ENCODE measurements at regions not wholly inside any gene's neighbourhood (a gene's known extent, or its start where the extent isn't known, plus 50 kb on each side); places are given as distances from the start of the nearest gene placed in this dataset.
"Not testable (repeated sequence)": the region's sequence is repeated elsewhere in the genome, so short reads cannot be mapped to it uniquely, and the experiment has no call there.

DNA sequence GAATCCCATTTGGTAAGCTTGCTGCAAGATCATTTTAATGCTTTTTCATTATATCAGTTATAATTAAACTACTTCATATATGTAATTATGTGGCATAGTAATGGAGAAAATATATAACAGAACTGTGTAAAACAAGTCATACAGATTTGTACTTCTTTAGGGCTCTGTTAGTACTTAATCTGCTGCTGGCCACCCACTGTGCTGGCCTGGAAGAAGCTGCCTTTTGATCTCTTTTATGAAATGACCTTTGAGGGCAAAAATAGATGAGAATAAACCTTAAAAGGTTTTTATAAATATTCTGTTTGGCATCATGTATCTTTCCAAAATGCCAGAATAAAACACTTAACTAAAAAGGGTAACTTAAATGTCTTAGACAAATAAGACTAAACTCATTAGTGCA is 262.9 kb downstream of the ZIC1 start:
- no peak for DNase-seq (ENCODE audit: low read depth)

DNA sequence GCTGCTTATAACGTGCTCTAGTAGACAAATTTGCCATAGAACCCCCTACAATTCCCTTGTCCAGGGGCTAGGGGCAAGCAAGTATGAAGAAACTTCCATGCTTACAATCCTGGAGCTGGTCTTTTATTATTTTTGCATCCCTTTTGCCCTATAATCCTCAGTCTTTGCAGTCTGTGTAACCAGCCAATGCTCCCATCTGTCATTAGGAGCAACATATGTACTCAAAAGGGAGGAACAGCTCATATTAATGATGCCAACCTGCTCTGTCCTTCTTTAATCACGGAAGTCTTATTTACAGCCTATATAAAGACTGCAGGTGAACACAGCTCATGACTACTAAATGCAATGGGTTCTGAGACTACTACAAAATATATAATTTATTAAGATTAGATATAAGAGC is 263.3 kb downstream of the ZIC1 start:
- DNase-seq (ENCODE audit: low read depth): no peak

DNA sequence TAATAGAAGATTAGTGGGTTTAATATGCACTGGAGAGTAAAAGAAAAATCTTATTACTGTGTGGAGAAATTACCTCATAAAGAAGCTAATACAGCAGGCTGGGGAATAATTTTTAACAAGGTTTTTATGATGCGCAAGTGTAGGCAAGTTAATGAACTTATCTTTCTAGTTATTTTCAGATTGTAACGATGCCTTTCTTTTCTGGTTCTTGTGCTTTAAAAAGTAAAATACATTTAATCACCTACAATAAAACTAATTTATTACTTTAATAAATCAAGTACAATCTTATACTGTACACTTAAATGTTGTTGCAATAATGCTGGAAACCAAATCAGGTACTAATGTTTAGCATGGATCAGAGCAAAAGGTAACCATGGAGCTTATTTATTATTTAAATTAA is 266.6 kb downstream of the ZIC1 start:
- DNase-seq (ENCODE audit: low read depth): no peak

DNA sequence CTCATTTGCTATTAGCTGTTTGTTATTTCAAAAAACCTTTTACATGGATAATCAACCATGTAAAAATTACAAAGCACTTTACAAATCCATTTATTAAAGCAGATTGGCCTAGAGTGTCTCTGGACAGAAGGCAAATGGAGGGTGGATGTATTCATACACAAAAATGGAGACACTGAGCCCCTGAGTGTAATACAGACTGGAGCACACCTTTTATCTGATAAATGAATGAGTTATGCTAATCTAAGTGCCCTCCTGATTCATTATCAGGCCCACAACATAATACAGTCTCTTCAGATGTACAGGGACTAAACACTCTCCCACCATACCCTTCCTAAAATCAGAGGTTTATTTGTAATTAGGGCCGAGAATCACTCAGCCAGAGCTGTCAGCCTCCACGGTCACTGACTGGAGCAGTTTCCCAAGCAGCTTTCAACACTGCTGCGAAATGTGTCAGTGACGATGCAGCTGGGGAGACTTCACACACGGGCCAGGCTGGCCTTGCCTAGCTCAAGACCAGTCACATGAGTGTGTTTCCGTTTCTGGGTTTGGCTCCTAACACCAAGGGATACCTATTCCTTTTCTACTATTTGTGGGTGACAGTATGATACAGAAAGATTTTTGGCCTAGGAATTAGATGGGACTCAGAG is 271.8 kb downstream of the ZIC1 start:
- no peak for DNase-seq (ENCODE audit: low read depth)

DNA sequence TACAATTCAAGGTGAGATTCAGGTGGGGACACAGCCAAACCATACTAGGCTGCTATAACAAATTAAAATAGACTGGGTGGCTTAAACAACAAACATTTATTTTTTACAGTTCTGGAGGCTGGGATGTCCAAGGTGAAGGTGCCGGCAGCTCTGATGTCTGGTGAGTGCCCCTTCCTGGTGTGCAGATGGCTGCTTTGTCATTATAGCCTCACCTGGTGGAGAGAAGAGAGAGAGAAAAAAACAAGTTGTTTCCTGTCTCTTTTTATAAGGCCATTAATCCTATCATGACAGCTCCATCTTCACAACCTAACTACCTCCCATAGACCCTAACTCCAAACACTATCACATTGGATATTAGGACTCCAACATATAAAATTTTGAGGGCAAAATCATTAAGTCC is 279.7 kb downstream of the ZIC1 start:
- DNase-seq (ENCODE audit: low read depth): no peak

DNA sequence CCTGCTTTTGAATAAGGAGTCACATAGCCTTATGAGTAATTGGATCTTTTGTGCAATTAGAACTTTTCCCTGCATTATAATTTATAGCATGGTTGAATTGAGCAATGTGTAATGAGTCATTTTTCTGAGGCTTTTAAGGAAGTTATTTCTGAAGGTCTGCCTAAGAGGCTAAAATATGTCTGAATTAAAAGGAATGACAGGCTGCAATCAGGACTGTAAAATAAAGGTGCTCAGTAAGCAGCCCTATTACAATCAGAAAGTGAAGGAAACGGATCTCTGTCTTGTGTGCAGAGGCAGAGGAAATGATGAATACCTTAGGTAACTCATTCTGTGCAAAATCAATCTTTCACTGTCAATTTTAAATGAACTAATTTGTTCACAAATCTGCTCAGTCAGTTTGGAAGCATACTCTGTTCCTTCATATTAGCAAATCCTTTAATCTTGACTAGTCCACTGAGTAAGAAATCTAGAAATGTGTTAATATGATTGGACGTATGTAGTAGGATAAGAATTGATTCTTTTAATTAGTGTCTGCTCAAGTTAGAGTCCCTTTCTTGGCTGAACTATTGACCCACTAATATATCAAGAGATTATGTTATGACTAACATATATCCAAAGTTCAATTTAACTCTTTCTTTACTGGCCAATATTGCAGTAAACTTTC is 290.1 kb downstream of the ZIC1 start:
- DNase-seq (ENCODE audit: low read depth): peak; percentile 82

DNA sequence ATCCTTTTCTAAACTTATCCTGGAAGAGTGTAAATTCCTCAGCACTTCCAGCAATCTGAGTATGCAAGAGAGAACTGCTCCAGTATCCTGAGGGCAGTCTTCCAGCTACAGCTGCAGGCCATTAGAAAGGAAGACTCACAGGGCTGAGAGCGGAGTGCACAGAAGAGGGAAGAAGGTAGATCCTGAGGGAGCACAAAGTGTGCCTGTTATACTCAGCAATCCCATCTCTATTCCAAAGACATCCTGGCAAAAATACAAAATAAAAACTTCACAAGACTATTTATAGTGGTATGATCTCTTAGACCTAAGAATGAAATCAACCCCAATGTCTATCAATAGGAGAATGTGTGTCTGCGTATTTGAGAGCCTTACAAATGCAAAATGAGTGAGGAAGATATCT is 292.0 kb downstream of the ZIC1 start:
- DNase-seq (ENCODE audit: low read depth): no peak

DNA sequence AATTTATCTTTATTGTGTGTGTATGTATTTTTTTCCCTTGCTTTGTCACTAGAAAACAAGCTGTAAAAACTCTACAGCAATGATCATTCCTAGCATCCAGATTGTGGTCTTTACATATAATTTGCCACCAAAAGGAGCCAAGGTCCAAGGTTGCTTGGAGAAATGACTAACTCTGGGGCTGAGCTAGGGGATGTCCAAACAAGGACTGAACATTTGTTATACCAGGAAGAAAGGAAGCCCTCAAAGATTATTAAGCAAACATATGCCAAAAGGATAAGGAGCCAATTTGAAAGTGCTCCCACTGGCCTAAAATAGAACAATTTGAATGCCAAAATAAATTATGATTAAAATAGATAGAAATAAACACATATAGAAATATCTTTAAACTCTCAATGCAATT is 293.3 kb downstream of the ZIC1 start:
- DNase-seq (ENCODE audit: low read depth): no peak

DNA sequence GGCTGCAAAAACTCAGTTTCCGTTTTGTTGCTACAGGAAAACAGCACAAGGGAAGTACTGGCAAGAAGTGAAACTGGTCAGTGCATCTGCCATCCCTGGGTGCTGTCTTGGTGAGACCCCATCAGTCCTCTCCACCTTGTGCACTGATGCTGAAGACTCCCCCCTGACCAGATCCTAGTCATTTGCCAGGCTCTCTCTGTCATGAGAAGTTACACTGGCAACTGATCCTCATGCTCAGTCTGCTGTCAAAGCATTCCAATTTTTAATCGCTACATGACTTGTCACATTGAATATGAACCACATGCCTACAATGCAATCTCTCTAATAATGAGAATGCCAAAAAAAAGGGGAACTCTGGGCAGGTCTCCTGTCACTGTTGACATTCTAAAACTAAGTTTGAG is 296.5 kb downstream of the ZIC1 start:
- no peak for DNase-seq (ENCODE audit: low read depth)

DNA sequence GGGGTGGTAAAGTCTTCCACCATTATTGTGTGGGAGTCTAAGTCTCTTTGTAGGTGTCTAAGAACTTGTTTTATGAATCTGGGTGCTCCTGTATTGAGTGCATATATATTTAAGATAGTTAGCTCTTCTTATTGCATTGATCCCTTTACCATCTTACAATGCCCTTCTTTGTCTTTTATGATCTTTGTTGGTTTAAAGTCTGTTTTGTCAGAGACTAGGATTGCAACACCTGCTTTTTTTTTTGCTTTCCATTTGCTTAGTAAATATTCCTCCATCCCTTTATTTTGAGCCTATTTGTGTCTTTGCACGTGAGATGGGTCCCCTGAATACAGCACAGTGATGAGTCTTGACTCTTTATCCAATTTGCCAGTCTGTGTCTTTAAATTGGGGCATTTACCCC is 301.6 kb downstream of the ZIC1 start:
- DNase-seq (ENCODE audit: low read depth): not testable (repeated sequence)

DNA sequence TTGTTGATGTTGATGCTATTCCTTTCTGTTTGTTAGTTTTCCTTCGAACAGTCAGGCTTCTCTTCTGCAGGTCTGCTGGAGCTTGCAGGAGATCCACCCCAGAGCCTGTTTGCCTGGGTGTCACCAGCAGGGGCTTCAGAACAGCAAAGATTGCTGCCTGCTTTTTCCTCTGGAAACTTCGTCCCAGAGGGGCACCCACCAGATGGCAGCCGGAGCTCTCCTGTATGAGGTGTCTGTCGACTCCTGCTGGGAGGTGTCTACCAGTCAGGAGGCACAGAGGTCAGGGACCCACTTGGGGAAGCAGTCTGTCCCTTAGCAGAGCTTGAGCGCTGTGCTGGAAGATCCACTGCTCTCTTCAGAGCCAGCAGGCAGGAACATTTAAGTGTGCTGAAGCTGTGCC is 303.2 kb downstream of the ZIC1 start:
- DNase-seq (ENCODE audit: low read depth): no peak

DNA sequence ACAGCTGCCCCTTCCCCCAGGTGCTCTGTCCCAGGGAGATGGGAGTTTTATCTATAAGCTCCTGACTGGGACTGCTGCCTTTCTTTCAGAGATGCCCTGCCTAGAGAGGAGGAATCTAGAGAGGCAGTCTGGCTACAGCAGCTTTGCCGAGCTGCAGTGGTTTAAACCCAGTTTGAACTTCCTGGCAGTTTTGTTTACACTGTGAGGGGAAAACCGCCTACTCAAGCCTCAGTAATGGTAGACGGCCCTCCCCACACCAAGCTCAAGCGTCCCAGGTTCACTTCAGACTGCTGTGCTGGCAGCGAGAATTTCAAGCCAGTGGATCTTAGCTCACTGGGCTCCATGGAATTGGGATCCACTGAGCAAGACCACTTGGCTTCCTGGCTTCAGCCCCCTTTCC is 303.6 kb downstream of the ZIC1 start:
- not testable (repeated sequence) for DNase-seq (ENCODE audit: low read depth)

DNA sequence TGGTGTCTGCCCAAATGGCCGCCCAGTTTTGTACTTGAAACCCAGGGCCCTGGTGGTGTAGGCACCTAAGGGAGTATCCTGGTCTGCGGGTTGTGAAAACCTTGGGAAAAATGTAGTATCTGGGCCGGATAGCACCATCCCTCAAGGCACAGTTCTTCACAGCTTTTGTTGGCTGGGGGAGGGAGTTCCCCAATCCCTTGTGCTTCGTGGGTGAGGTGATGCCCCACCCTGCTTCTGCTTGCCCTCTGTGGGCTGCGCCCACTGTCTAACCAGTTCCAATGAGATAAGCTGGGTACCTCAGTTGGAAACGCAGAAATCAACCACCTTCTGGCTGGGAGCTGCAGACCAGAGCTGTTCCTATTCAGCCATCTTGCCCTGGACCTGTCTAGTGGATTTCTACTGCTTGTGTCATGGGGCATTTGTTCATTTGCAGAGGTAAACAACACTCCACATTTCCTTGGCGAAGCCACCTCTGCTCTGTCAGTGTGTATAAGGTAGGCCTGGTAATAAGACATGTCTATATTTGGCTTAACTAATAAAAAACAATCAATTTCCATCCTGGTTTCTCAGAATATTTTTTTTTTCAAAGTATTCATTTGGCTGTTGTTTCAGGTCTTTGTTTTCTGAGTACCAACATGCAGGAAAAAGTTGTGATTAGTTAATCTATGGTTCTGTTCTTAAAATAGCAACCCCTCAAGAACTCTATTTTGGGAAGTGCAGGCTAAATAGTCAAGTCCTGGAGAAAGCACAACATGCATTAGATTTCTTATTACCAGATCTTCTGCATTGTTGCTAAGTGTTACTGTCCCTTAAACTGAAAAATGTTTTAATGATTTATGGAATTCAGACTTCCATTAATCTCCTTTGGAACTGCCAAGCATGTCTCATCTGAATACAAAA is 304.3 kb downstream of the ZIC1 start:
- DNase-seq (ENCODE audit: low read depth): no peak

DNA sequence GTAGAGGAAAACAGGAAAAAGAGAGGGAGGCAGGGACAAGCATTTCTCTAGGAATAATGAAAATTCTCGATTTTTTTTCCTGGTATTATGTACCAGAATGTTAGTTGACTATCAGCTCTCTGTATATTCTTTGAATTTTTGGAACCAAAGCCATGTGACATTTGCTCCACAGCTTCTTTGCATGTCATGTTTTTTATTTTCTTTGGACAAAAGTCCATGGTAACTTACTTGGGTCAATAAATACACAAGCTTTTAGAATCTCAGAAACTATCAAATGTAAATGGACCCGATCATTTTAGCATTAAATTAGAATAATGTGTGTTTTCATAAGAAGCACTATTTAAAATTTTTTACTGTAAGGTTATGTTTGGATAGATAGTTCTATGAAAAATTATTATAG is 320.5 kb downstream of the ZIC1 start:
- no peak for DNase-seq (ENCODE audit: low read depth)

DNA sequence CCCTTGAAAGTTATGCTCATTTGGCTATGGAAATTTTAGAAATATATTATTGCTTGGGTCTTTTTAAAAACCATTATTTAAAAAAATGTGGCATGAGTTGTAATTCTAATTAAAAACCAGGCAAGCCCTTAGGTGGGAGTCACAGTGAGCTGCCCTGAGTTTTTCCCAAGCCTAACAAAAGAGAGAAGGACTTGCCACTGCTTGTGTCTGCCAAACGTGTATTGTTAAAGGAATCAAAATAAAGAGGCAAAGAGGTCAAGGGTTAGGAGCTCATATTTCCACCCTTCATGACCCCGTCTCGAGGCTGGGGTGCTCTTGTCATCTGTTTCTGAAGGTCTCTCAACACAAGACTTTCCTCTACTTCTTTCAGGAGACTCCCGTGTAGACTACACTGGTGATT is 321.1 kb downstream of the ZIC1 start:
- no peak for DNase-seq (ENCODE audit: low read depth)

DNA sequence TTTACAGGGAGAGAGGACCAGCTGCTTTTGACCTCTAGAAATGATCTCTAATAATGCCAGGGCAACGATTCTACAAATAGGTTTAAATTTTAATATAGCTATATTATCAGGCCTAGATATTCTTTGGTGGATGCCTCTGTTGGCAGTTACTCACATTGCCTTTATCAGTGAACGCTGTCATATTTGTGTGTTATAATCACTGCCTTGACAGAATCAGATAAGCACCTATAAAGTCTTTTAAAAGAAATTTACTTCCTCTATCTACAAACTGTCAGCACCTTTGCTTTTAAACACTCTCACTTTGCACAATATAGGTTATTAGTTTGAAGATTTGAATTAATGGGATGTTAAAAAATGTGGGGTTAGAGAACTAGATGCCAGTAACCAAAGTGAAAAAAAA is 324.1 kb downstream of the ZIC1 start:
- DNase-seq (ENCODE audit: low read depth): no peak

DNA sequence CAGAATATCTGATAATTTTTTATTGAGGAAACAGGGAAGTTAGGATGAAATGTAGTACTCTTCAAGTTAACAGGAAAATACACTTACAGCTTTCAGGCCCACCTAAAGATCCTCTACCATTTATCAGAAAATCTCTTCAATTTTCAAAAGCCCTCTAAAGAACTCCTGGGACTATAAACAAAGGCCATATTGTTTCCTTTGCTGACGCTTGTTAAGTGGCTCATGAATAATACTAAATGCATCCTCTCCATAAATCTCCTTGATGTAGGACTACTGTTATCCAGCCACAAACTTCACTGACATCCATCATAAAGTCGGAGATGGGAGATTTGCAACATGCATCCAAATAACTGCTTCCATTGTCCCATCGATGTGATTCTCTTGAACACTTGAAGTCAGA is 326.5 kb downstream of the ZIC1 start:
- DNase-seq (ENCODE audit: low read depth): no peak

DNA sequence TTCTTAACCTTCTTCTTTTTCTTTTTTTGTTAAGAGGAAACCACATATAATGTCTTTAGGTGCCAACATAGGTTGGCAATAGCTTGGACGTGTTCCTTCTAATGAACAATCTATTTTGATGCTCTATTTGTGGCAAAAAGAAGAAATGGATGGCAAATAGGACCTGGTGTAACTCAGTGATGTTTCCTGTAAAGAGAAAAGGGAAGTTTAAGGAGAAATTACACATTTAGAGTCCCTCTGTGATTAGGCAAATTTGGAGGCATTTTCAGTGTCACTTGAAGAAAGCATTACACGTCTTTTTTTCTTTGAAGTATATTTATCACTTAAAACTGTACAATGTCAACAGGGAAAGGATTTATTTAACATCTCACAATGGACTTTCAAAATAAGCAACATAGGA is 327.1 kb downstream of the ZIC1 start:
- DNase-seq (ENCODE audit: low read depth): no peak

DNA sequence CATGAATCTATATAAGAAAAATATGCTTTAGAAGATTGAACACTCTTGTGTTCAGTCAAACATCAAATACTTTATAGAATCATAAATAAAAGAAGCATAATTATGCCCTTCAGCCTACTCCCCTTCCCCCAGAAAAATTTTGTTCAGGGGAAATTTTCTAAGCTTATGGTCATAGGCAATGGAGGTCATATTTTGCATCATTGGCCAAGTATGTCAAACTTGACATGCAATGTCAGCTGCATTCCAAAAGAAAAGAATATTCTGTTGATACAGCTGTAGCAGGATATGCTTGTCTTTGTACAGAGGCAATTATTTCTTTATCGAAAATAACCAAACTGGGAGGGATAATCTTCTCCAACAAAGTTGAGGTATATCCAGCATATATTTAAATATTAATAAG is 328.2 kb downstream of the ZIC1 start:
- DNase-seq (ENCODE audit: low read depth): no peak

DNA sequence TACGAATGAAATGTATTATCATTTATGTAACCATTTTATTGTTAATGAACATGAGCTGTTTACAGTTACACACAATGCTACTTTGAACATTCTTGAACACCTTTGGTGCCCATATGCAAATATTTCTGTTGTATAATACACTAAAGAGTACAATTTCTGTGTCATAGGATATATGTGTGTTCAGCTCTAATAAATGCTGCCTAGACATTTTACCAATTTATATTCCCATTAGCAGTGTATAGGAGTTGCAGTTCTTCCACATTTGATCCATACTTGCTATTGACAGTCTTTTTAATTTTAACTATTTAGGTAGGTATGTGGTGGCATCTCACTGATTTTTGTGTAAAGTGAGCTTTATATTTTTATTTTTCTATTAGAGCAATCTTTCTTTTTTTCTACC is 331.8 kb downstream of the ZIC1 start:
- no peak for DNase-seq (ENCODE audit: low read depth)

DNA sequence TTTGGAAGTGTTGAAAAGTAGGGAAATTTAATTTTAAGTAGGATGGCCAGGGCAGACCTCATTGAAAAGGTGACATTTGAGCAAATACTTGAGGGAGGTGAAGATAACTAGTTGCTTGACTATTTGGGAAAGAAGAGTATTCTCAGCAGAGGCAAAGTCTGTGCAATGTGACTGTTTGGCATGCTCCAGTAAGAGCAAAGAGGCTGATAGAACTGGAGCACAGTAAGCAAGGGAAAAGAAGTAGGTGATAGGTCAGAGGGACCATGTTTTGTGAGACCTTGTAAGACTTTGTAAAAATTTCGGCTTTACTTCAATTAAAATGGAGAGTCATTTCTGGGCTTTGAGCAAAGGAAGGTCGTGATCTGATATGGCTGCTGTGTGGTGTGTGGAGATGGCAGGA is 335.8 kb downstream of the ZIC1 start:
- DNase-seq (ENCODE audit: low read depth): no peak

DNA sequence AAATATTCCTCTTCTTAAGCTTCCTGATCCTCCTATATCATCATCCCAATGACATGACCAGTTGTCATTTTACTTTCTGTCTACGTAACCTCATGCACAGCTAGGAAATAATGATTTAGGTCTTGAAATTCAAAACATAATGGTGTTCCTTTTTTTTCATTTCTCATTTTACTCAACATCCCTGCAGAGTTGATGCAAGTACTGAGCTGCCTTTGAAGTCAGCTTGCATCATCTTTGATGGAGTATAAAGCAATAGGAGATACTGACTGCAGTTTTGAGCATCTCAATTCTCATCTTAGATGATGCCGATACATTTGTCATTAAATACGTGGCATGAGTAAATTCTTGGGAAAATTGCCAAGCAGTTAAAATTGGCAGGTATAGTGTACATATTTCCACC is 346.1 kb downstream of the ZIC1 start:
- DNase-seq (ENCODE audit: low read depth): no peak

DNA sequence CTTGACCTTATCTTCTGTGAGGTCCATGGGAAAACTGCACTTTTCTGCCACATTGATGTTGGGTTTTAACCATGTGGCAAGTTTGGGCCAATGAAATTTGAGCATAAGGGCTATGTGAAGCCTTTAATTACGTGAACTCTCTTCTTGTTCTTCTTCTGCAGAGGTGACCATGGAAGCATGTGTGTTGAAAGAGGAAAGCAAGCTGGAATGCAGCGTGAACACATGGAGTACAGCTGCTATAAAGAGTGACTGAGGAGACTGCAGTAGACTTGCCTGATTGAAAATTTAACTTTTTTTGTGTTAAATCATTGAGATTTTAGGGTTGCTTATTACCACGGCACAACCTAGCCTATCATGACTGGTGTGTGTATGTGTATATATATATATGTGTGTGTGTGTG is 347.3 kb downstream of the ZIC1 start:
- DNase-seq (ENCODE audit: low read depth): no peak

Measured in HS-5 (cell line).